ENCODE measurements at regions not wholly inside any gene's neighbourhood (a gene's known extent, or its start where the extent isn't known, plus 50 kb on each side); places are given as distances from the start of the nearest gene placed in this dataset.

DNA sequence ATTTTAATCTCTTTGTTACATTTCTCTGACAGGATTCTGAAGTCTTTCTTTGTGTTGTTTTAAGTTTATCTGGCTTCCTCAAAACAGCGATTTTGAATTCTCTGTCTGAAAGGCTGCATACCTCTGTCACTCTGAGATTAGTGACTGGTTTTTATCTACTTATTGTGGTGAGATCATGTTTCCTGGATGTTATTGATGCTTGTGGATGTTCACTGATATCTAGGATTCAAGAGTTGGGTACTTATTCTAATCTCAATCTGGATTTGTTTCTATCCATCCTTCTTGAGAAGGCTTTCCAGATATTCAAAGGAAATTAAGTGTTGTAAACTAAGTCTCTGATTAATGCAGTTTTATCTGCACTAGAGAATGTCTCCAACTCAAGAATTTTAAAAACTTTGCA is 1076.1 kb upstream of the ADGRB3 start:
- TF ChIP-seq POLR2A (IDR thresholded peaks at IDR 0.05) (no peak), CTCF (IDR thresholded peaks at IDR 0.05) (no peak)

GRCh38 chr6:67544851-67545452 is 1090.1 kb upstream of the ADGRB3 start:
- intact Hi-C loops (cut with DNase I) = no loop called here
- DNase-seq = no peak
- H3K27me3 ChIP-seq = no peaks in the 10 kb centered on the region
- WGBS, 4 donors = 57 to 75% (median 63%) methylated on average over 1 of the region's 1 CpG
- H3K4me3 ChIP-seq = no peak overlapping the region
- H3K4me1 ChIP-seq (replicated peaks in 1 of 2) = no peaks in the 10 kb centered on the region
- H3K27ac ChIP-seq = no peak overlapping the region
- no peak for TF ChIP-seq POLR2A (IDR thresholded peaks at IDR 0.05)
- TF ChIP-seq CTCF (IDR thresholded peaks at IDR 0.05) = no peak
- no peaks in the 10 kb centered on the region for H3K9me3 ChIP-seq (replicated peaks in 1 of 3)
- H3K36me3 ChIP-seq (replicated peaks in 1 of 2) = no peaks in the 10 kb centered on the region

More for the DNA sequence above, 1076.1 kb upstream of the ADGRB3 start:
- intact Hi-C loops (cut with DNase I) = no loop called here
- Histone ChIP-seq H3K36me3 (replicated peaks in 1 of 2) (no peaks in the 10 kb centered on the region), H3K27ac (no peak overlapping the region), H3K27me3 (no peaks in the 10 kb centered on the region), H3K9me3 (replicated peaks in 1 of 3) (no peaks in the 10 kb centered on the region), H3K4me3 (no peak overlapping the region), H3K4me1 (replicated peaks in 1 of 2) (no peaks in the 10 kb centered on the region)
- WGBS, 4 donors = 10 to 18% (median 13%) methylated on average over 1 of the region's 1 CpG
- DNase-seq = no peak

DNA sequence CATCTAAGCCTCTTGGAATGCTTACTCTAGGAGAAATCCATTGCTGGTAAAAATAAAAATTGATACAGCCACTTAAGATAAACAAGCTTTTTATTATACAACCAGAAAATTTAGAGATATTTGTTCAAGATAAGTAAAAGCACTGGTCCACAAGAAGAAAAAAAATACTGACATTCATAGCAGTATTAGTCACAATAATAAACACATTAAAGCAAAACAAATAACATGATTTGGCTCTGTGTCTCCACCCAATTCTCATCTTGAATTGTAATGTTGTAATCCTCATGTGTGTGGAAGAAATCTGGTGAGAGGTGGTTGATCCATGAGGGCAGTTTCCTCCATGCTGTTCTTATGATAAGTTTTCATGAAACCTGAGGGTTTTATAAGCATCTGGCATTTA is 1093.5 kb upstream of the ADGRB3 start:
- intact Hi-C loops (cut with DNase I) = no loop called here
- TF ChIP-seq POLR2A (IDR thresholded peaks at IDR 0.05) (no peak), CTCF (IDR thresholded peaks at IDR 0.05) (no peak)
- Histone ChIP-seq H3K9me3 (replicated peaks in 1 of 3) (no peaks in the 10 kb centered on the region), H3K4me3 (no peak overlapping the region), H3K27ac (no peak overlapping the region), H3K4me1 (replicated peaks in 1 of 2) (no peaks in the 10 kb centered on the region), H3K36me3 (replicated peaks in 1 of 2) (no peaks in the 10 kb centered on the region), H3K27me3 (no peaks in the 10 kb centered on the region)
- DNase-seq = no peak

GRCh38 chr6:67538032-67538431 is 1097.0 kb upstream of the ADGRB3 start:
- TF ChIP-seq CTCF (IDR thresholded peaks at IDR 0.05) (no peak), POLR2A (IDR thresholded peaks at IDR 0.05) (no peak)
- no peak overlapping the region for H3K4me3 ChIP-seq
- no peaks in the 10 kb centered on the region for H3K36me3 ChIP-seq (replicated peaks in 1 of 2)
- H3K9me3 ChIP-seq (replicated peaks in 1 of 3) = no peaks in the 10 kb centered on the region
- DNase-seq = no peak
- no peaks in the 10 kb centered on the region for H3K4me1 ChIP-seq (replicated peaks in 1 of 2)
- H3K27ac ChIP-seq = no peak overlapping the region
- H3K27me3 ChIP-seq = no peaks in the 10 kb centered on the region
- intact Hi-C loops (cut with DNase I) = no loop called here
- WGBS, 4 donors = 36 to 72% (median 50%) methylated on average over 1 of the region's 1 CpG
